NCI-H524 treated with DMSO at 0.1 percent for 48 hours (cell line): ENCODE measurements at regions not wholly inside any gene's neighbourhood (a gene's known extent, or its start where the extent isn't known, plus 50 kb on each side); places are given as distances from the start of the nearest gene placed in this dataset.

Experiments
- DNase-seq: peaks from one replicate; lab custom pipeline; 2025; lab: John Stamatoyannopoulos, UW

- peak; percentile 76 for DNase-seq
Measured at GRCh38 chr6:14925699-14926026, 320.2 kb upstream of the JARID2 start.

- no peak for DNase-seq
Measured at GRCh38 chr6:14927398-14927797, 318.5 kb upstream of the JARID2 start.

GRCh38 chr6:14929291-14929690 lies 316.6 kb upstream of the JARID2 start:
- DNase-seq: no peak

GRCh38 chr6:14930366-14930989 lies 315.4 kb upstream of the JARID2 start:
- no peak for DNase-seq

GRCh38 chr6:14932485-14933182 lies 313.2 kb upstream of the JARID2 start:
- DNase-seq: no peak

GRCh38 chr6:14933183-14933544 lies 312.7 kb upstream of the JARID2 start:
- DNase-seq: no peak

GRCh38 chr6:14934013-14934412 lies 311.9 kb upstream of the JARID2 start:
- DNase-seq: no peak

GRCh38 chr6:14934844-14935243 lies 311.0 kb upstream of the JARID2 start:
- DNase-seq: no peak

- DNase-seq: no peak
Measured at GRCh38 chr6:14936861-14937260, 309.0 kb upstream of the JARID2 start.

GRCh38 chr6:14943116-14943515 lies 302.8 kb upstream of the JARID2 start:
- DNase-seq: no peak

- no peak for DNase-seq
Measured at GRCh38 chr6:14944593-14944992, 301.3 kb upstream of the JARID2 start.

GRCh38 chr6:14945461-14946185 lies 300.2 kb upstream of the JARID2 start:
- DNase-seq: peak; percentile 79

- no peak for DNase-seq
Measured at GRCh38 chr6:14946753-14947152, 299.1 kb upstream of the JARID2 start.

- no peak for DNase-seq
Measured at GRCh38 chr6:14948586-14949245, 297.2 kb upstream of the JARID2 start.

GRCh38 chr6:14950103-14950969 lies 295.5 kb upstream of the JARID2 start:
- DNase-seq: no peak

GRCh38 chr6:14950970-14951276 lies 294.9 kb upstream of the JARID2 start:
- no peak for DNase-seq

GRCh38 chr6:14951704-14952103 lies 294.2 kb upstream of the JARID2 start:
- no peak for DNase-seq

GRCh38 chr6:14953836-14954235 lies 292.0 kb upstream of the JARID2 start:
- DNase-seq: peak; percentile 97

- no peak for DNase-seq
Measured at GRCh38 chr6:14957355-14958059, 288.4 kb upstream of the JARID2 start.

GRCh38 chr6:14959324-14959885 lies 286.5 kb upstream of the JARID2 start:
- DNase-seq: no peak
